GM18519 (cell line): ENCODE measurements at regions not wholly inside any gene's neighbourhood (a gene's known extent, or its start where the extent isn't known, plus 50 kb on each side); places are given as distances from the start of the nearest gene placed in this dataset.

Experiments used
- ATAC-seq: cut with Tn5 transposase; IDR thresholded peaks from one replicate; pipeline ENCODE4 v1.9.1; 2021; ENCODE audit warnings: mild to moderate bottlenecking, moderate library complexity; ENCODE audit not compliant: unreplicated experiment, low FRiP score

GRCh38 chr9:88233091-88233490 lies 94.8 kb upstream of the SPATA31C2 start:
- ATAC-seq = no peak

- no peak for ATAC-seq
These were observed 92.3 kb upstream of the SPATA31C2 start for GRCh38 chr9:88230612-88231011.

GRCh38 chr9:88229434-88229833 lies 91.2 kb upstream of the SPATA31C2 start:
- ATAC-seq = no peak

DNA sequence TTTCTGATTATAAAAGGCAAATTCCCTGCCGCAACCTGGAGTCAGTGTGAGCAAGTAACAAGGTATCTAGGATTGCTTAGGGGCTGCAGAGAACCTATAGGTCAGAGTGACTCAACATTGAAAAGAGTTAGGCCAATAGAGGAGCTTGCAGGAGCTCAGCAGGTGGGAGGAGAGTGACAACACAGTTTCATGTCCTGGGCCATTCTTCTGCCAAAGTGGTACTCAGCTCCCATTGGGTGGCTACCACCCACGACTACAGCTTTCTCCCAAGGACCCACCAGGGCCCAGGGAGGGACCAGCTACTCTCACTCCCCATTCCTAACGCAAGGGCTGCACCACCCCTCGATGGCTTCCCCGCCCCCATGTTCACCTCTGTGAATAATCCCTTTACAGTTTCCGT lies 86.7 kb upstream of the SPATA31C2 start:
- no peak for ATAC-seq

GRCh38 chr9:88221105-88221504 lies 82.8 kb upstream of the SPATA31C2 start:
- ATAC-seq = no peak

DNA sequence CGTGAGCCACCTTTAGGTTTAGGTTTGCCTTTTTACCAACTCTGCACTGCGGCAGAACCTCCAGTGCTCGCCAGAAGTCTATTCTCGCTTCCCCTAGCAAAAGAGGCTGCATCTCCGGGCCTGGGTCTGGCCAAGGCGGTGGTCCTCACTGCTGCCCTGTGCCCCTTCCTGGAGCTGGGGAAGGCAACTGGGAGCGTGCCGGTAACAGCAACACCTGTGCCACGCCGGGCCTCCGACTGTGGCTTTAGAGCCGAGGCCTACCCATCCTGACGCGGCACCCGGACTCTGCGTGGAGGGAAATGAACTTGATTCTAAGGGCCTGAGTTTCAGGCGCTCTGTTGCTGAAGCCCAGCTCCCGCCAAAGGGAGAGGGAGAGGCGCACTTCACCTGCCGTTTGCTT lies 82.4 kb upstream of the SPATA31C2 start:
- no peak for ATAC-seq

GRCh38 chr9:88219601-88220000 lies 81.3 kb upstream of the SPATA31C2 start:
- ATAC-seq = no peak

- no peak for ATAC-seq
These were observed 80.5 kb upstream of the SPATA31C2 start for GRCh38 chr9:88218726-88219125.

GRCh38 chr9:88216126-88216995 lies 78.1 kb upstream of the SPATA31C2 start:
- ATAC-seq = no peak

GRCh38 chr9:88215196-88216125 lies 77.2 kb upstream of the SPATA31C2 start:
- no peak for ATAC-seq

DNA sequence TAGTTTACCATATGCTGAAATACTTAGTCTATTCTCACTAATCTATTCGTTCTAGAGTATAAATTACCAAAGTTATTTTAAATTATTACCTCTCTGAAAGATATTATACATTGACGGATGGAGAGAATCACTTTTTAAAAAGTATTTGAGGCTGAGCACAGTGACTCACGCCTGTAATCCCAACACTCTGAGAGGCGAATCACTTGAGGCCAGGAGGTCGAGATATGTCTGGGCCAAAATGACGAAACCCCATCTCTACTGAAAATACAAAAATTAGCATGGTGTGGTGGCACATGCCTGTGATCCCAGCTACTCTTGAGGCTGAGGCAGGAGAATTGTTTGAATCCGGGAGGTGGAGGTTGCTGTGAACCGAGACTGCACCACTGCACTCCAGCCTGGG lies 64.0 kb upstream of the SPATA31C2 start:
- ATAC-seq = no peak

DNA sequence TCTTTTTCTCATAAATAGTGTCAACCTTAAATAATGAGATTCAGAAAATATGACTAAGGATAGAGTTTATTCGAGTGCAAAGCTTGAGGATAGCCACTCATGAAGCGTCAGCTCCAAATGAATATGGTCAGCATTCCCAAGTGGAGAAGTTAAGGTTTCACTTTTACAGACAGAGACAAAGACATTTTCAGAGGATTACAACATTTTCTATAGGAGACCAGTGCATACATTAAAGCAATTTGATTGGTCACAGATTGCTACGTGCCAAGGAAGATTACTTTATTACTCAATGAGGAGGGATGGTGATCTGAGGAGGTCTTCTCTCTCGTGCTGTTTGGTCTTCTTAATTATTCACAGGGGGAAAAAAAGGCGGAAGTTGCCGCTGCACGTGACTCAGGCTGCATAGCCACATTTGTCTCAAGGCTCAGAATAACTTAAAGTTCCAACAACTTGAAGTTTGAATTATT lies 60.1 kb upstream of the SPATA31C2 start:
- ATAC-seq = no peak

GRCh38 chr9:88197781-88198340 lies 59.6 kb upstream of the SPATA31C2 start:
- no peak for ATAC-seq

- no peak for ATAC-seq
These were observed 58.7 kb upstream of the SPATA31C2 start for GRCh38 chr9:88197016-88197415.

GRCh38 chr9:88196142-88196790 lies 58.0 kb upstream of the SPATA31C2 start:
- ATAC-seq = no peak

- no peak for ATAC-seq
These were observed 55.5 kb upstream of the SPATA31C2 start for GRCh38 chr9:88193766-88194165.

DNA sequence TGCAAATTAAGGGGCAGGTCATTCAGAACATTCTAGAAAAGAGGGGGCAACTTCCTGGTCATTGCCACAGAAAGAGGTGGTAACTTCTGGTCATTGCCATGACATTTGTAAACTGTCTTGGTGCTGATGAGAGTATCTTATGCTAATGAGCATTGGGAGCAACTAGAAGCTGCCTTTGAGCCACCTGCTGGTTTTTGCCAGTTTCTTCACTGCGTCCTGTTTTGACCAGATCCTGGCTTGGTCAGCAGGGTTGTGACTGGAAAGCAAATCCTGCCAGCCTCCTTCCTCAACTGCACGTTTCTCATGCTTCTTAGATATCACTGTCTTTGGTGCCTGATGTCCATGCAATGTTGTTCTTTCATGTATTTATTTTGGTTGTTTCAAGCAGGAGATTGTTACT lies 53.2 kb upstream of the SPATA31C2 start:
- ATAC-seq = no peak

GRCh38 chr9:88189371-88189770 lies 51.1 kb upstream of the SPATA31C2 start:
- ATAC-seq = no peak
